ENCODE measurements at regions not wholly inside any gene's neighbourhood (a gene's known extent, or its start where the extent isn't known, plus 50 kb on each side); places are given as distances from the start of the nearest gene placed in this dataset.

GRCh38 chr17:79152110-79152509 lies 77.5 kb downstream of the ENGASE start:
- TF ChIP-seq CTCF (IDR thresholded peaks at IDR 0.05), result no peak
- ATAC-seq (no peak), DNase-seq (no peak)
- no peak overlapping the region for H3K27ac ChIP-seq
- no peak overlapping the region for H3K4me3 ChIP-seq
- H3K9me3 ChIP-seq, result no peaks in the 10 kb centered on the region
- H3K4me1 ChIP-seq, result no peaks in the 10 kb centered on the region
- intact Hi-C loops (cut with DNase I), result no loop called here
- no peaks in the 10 kb centered on the region for H3K36me3 ChIP-seq
- peaks cover 54% of the 10 kb centered on the region for H3K27me3 ChIP-seq (ENCODE audit: low read depth)

- TF ChIP-seq CTCF (IDR thresholded peaks at IDR 0.05), result no peak
- Histone ChIP-seq H3K27me3 (ENCODE audit: low read depth) (peaks cover 57% of the 10 kb centered on the region), H3K9me3 (no peaks in the 10 kb centered on the region), H3K4me1 (no peaks in the 10 kb centered on the region), H3K36me3 (no peaks in the 10 kb centered on the region), H3K4me3 (no peak overlapping the region), H3K27ac (no peak overlapping the region)
- ATAC-seq, result no peak
- DNase-seq, result no peak
- intact Hi-C loops (cut with DNase I), result no loop called here
These were observed 76.2 kb downstream of the ENGASE start for GRCh38 chr17:79150799-79151198.

- DNase-seq, result no peak
- Histone ChIP-seq H3K36me3 (no peaks in the 10 kb centered on the region), H3K4me3 (no peak overlapping the region), H3K27ac (no peak overlapping the region), H3K27me3 (ENCODE audit: low read depth) (peaks cover 59% of the 10 kb centered on the region), H3K9me3 (no peaks in the 10 kb centered on the region), H3K4me1 (no peaks in the 10 kb centered on the region)
- ATAC-seq, result no peak
- TF ChIP-seq CTCF (IDR thresholded peaks at IDR 0.05), result no peak
- intact Hi-C loops (cut with DNase I), result no loop called here
These were observed 75.6 kb downstream of the ENGASE start for GRCh38 chr17:79150035-79150733.

- intact Hi-C loops (cut with DNase I), result no loop called here
- no peak for TF ChIP-seq CTCF (IDR thresholded peaks at IDR 0.05)
- Histone ChIP-seq H3K27ac (no peak overlapping the region), H3K4me1 (no peaks in the 10 kb centered on the region), H3K4me3 (no peak overlapping the region), H3K27me3 (ENCODE audit: low read depth) (peaks cover 56% of the 10 kb centered on the region), H3K9me3 (no peaks in the 10 kb centered on the region), H3K36me3 (no peaks in the 10 kb centered on the region)
- ATAC-seq (no peak), DNase-seq (no peak)
These were observed 74.0 kb downstream of the ENGASE start for GRCh38 chr17:79148584-79148983.

- H3K9me3 ChIP-seq, result no peaks in the 10 kb centered on the region
- peaks cover 58% of the 10 kb centered on the region for H3K27me3 ChIP-seq (ENCODE audit: low read depth)
- no peak overlapping the region for H3K4me3 ChIP-seq
- no peak overlapping the region for H3K27ac ChIP-seq
- no peaks in the 10 kb centered on the region for H3K36me3 ChIP-seq
- DNase-seq (no peak), ATAC-seq (no peak)
- no peaks in the 10 kb centered on the region for H3K4me1 ChIP-seq
- intact Hi-C loops (cut with DNase I), result no loop called here
- no peak for TF ChIP-seq CTCF (IDR thresholded peaks at IDR 0.05)
These were observed 73.3 kb downstream of the ENGASE start for GRCh38 chr17:79147746-79148506.

Data from lower lobe of right lung (tissue), 2 donors.